Adipocyte (in vitro differentiated cells): ENCODE measurements at regions not wholly inside any gene's neighbourhood (a gene's known extent, or its start where the extent isn't known, plus 50 kb on each side); places are given as distances from the start of the nearest gene placed in this dataset.
"Not testable (repeated sequence)": the region's sequence is repeated elsewhere in the genome, so short reads cannot be mapped to it uniquely, and the experiment has no call there.

ENCODE experiments used
- DNase-seq: peaks from one replicate; pipeline ENCODE4 v3.0.0-alpha.2; 2015; ENCODE audit warnings: low read depth
- H3K27me3 ChIP-seq: replicated peaks from 2 replicates; pipeline ENCODE4 v1.7.0; 2013; ENCODE audit warnings: mild to moderate bottlenecking, low read length, moderate library complexity; ENCODE audit not compliant: control insufficient read depth, insufficient read depth
- H3K36me3 ChIP-seq: 2 replicates; pipeline ENCODE4 v1.7.0; 2013; ENCODE audit warnings: low read length, mild to moderate bottlenecking, moderate library complexity; ENCODE audit not compliant: control insufficient read depth, insufficient read depth, severe bottlenecking
- H3K4me1 ChIP-seq: 2 replicates; pipeline ENCODE4 v1.7.0; 2013; ENCODE audit warnings: mild to moderate bottlenecking, low read length, moderate library complexity; ENCODE audit not compliant: control insufficient read depth, insufficient read depth
- H3K4me3 ChIP-seq: 2 replicates; pipeline ENCODE4 v1.7.0; 2013; ENCODE audit warnings: mild to moderate bottlenecking, low read length, moderate library complexity
- H3K9ac ChIP-seq: 2 replicates; pipeline ENCODE4 v1.7.0; 2013; ENCODE audit warnings: mild to moderate bottlenecking, low read length, moderate library complexity
- H3K9me3 ChIP-seq: 2 replicates; pipeline ENCODE4 v1.7.0; 2013; ENCODE audit warnings: mild to moderate bottlenecking, low read length, moderate library complexity; ENCODE audit not compliant: control insufficient read depth

DNA sequence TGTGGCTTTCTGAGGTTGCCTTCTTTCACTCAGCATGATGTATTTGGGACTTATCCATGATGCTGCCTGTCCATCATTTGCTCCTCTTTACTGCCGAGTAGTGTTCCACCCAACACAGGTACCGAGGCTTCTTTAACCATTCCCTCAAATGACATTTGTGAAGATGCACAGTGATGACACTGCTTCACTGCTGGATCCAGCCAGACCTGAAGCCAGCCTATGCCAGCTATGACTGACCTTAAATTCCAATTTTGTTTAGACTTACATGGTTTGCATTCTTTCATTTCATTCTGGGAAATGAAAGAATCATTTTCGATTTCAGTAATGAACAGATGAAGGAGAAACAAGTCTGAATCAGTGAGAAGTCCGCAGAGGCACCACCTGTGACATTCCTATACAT, 271.0 kb downstream of the AACS start:
- Histone ChIP-seq H3K4me1 (no peaks in the 10 kb centered on the region), H3K9ac (no peak overlapping the region), H3K27me3 (peaks cover 7% of the 10 kb centered on the region), H3K4me3 (no peak overlapping the region), H3K9me3 (no peaks in the 10 kb centered on the region), H3K36me3 (no peaks in the 10 kb centered on the region)
- DNase-seq, result no peak

DNA sequence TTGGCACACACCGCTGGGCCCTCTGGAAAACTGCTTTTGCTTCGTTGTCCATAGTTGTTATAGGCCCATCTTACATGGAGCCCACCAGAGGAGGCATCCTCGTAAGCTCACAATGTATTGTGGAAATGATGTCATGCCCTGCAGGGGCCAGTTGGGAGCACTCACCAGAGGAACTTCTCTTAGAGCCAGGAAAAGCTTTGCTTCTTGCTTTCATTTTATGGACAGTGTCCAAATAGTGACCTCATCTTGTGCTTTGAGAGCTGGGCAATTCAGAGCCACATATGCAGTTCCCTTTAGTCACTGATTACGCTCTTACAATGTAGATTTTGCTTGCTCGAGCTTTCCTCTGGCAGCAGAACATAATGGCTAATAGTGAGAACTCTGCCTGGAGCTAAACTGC, 275.6 kb downstream of the AACS start:
- peak; percentile 92 for DNase-seq
- Histone ChIP-seq H3K9me3 (no peaks in the 10 kb centered on the region), H3K4me1 (no peaks in the 10 kb centered on the region), H3K9ac (no peak overlapping the region), H3K4me3 (no peak overlapping the region), H3K27me3 (peaks cover 2% of the 10 kb centered on the region), H3K36me3 (no peaks in the 10 kb centered on the region)

GRCh38 chr12:125341422-125341821, 276.2 kb downstream of the AACS start:
- no peaks in the 10 kb centered on the region for H3K36me3 ChIP-seq
- H3K4me3 ChIP-seq, result no peak overlapping the region
- H3K9ac ChIP-seq, result no peak overlapping the region
- no peak for DNase-seq
- no peaks in the 10 kb centered on the region for H3K4me1 ChIP-seq
- H3K27me3 ChIP-seq, result peaks cover 3% of the 10 kb centered on the region
- no peaks in the 10 kb centered on the region for H3K9me3 ChIP-seq

DNA sequence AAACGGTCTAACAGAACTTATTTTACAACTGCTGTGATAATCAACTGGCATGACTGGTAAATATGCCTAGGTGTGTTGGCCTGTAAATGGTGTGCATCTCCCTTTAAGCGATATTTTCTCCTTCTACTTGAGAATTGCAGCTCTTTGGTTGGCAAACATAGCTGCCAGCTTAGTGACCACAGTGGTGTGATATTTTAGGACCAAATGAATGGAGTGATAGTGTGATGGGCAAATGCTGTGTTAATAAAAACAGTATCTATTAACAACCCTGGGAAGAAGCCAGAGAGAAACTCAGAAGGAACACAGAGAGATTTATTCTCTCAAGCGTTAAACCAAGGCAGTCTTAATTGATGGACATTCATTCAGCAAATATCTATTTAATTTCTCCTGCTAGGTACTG, 278.4 kb downstream of the AACS start:
- Histone ChIP-seq H3K9me3 (no peaks in the 10 kb centered on the region), H3K4me3 (no peak overlapping the region), H3K36me3 (no peaks in the 10 kb centered on the region), H3K9ac (no peak overlapping the region), H3K27me3 (peaks cover 3% of the 10 kb centered on the region), H3K4me1 (no peaks in the 10 kb centered on the region)
- no peak for DNase-seq

DNA sequence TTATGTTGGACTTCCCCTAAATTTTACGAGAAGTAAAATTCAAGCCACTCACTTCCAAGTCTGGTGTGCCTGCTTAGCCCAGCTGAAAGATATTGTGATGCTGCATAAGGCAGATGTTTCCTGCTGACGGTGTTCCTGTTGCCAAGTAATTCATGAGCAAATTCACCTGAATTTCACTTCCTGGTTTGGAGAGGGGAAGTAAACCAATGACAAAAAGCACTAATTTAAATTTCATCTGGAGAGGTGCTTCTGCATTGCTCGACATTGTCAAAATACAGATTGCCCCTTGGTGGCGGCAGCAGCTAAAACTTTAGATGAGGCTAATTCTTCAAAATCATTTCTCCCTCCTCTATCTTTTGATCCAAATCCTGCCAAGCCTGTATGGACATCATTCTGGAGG, 281.1 kb downstream of the AACS start:
- Histone ChIP-seq H3K27me3 (peaks cover 3% of the 10 kb centered on the region), H3K9me3 (no peaks in the 10 kb centered on the region), H3K9ac (no peak overlapping the region), H3K4me3 (no peak overlapping the region), H3K36me3 (no peaks in the 10 kb centered on the region), H3K4me1 (no peaks in the 10 kb centered on the region)
- DNase-seq, result no peak

GRCh38 chr12:125351788-125352187, 286.6 kb downstream of the AACS start:
- no peaks in the 10 kb centered on the region for H3K27me3 ChIP-seq
- peaks cover 4% of the 10 kb centered on the region for H3K9me3 ChIP-seq
- no peak overlapping the region for H3K4me3 ChIP-seq
- H3K4me1 ChIP-seq, result no peaks in the 10 kb centered on the region
- no peak for DNase-seq
- H3K36me3 ChIP-seq, result no peaks in the 10 kb centered on the region
- H3K9ac ChIP-seq, result no peak overlapping the region

- H3K9ac ChIP-seq, DNase-seq, H3K4me3 ChIP-seq: not testable (repeated sequence)
Measured at GRCh38 chr12:125353002-125353401, 287.8 kb downstream of the AACS start.

GRCh38 chr12:125353871-125354270, 288.6 kb downstream of the AACS start:
- H3K4me1 ChIP-seq, result no peaks in the 10 kb centered on the region
- peaks cover 8% of the 10 kb centered on the region for H3K9me3 ChIP-seq
- no peaks in the 10 kb centered on the region for H3K36me3 ChIP-seq
- H3K4me3 ChIP-seq, result no peak overlapping the region
- H3K9ac ChIP-seq, result no peak overlapping the region
- no peak for DNase-seq
- no peaks in the 10 kb centered on the region for H3K27me3 ChIP-seq

More at GRCh38 chr12:125353002-125353401, 287.8 kb downstream of the AACS start:
- not testable (repeated sequence) for H3K4me1 ChIP-seq, H3K36me3 ChIP-seq, H3K9me3 ChIP-seq, H3K27me3 ChIP-seq

DNA sequence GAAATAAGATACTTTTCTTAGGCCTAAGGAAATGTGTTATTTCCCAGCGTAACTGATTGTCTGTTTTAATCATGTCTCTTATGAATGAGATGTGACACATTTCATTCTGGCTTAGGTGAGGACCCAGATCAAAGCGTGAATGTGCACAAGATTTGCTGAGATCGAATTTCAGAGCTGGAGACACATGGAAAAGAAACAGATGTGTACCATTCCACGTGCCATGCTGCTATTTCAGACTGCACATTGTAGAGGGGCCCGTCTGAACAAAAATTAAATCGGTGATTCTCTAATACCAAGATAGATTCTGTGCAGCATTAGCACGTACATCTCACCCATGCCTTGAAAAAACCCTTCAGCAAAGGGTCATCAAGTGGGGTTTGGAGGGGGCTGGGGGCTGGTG, 290.4 kb downstream of the AACS start:
- DNase-seq, result no peak
- H3K4me1 ChIP-seq, result no peaks in the 10 kb centered on the region
- no peak overlapping the region for H3K9ac ChIP-seq
- no peak overlapping the region for H3K4me3 ChIP-seq
- H3K27me3 ChIP-seq, result no peaks in the 10 kb centered on the region
- no peaks in the 10 kb centered on the region for H3K36me3 ChIP-seq
- H3K9me3 ChIP-seq, result peaks cover 8% of the 10 kb centered on the region

GRCh38 chr12:125356111-125356510, 290.9 kb downstream of the AACS start:
- Histone ChIP-seq H3K9ac (no peak overlapping the region), H3K27me3 (no peaks in the 10 kb centered on the region), H3K4me1 (no peaks in the 10 kb centered on the region), H3K9me3 (peaks cover 8% of the 10 kb centered on the region), H3K36me3 (no peaks in the 10 kb centered on the region), H3K4me3 (no peak overlapping the region)
- DNase-seq, result no peak

- DNase-seq, result no peak
- Histone ChIP-seq H3K36me3 (no peaks in the 10 kb centered on the region), H3K4me1 (no peaks in the 10 kb centered on the region), H3K27me3 (no peaks in the 10 kb centered on the region), H3K9me3 (peaks cover 4% of the 10 kb centered on the region), H3K4me3 (no peak overlapping the region), H3K9ac (no peak overlapping the region)
Measured at GRCh38 chr12:125357561-125357960, 292.3 kb downstream of the AACS start.

- Histone ChIP-seq H3K4me3 (no peak overlapping the region), H3K9me3 (peaks cover 4% of the 10 kb centered on the region), H3K9ac (no peak overlapping the region), H3K27me3 (no peaks in the 10 kb centered on the region), H3K4me1 (no peaks in the 10 kb centered on the region), H3K36me3 (no peaks in the 10 kb centered on the region)
- DNase-seq, result no peak
Measured at GRCh38 chr12:125360540-125360939, 295.3 kb downstream of the AACS start.
